GM21367 (cell line): ENCODE measurements at regions not wholly inside any gene's neighbourhood (a gene's known extent, or its start where the extent isn't known, plus 50 kb on each side); places are given as distances from the start of the nearest gene placed in this dataset.

Experiments used
- ATAC-seq: cut with Tn5 transposase; IDR thresholded peaks from one replicate; pipeline ENCODE4 v1.9.1; 2021; ENCODE audit not compliant: unreplicated experiment

DNA sequence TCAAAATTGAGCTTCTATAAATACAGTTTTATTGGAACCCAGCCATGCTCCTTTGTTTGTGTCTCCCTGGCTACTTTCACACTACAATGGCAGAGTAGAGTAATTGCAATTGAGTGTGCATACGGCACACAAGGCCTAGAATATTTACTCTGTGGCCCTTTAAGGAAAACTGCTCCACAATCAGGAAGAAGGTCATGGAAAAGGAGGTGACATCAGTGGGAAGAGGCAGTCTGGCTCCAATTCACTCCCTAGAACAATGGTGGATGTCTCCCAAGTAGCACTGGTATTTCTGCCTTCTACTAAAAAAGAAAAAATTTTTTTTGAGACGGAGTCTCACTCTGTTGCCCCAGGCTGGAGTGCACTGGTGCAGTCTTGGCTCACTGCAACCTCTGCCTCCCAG lies 51.3 kb downstream of the KRTAP19-8 start:
- ATAC-seq = no peak

DNA sequence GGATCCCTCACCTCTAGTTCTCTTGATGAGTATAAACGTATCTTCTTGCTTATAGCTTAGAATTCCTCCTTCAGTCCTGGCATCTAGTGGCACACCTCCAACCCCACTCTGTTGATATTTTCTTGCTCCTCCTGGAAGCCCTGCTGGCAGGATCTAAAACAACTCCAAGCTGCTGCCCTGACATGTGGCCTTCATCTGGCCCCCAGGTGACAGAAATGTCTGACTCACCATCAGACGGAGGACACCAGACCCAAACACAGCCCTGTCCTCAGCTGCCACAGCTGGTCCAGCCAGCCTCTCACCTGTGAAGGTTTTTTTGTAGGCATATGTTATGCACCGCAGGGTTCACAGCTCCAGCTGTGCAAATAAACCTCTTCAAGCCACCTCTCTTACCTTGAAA lies 53.4 kb downstream of the KRTAP19-8 start:
- no peak for ATAC-seq

DNA sequence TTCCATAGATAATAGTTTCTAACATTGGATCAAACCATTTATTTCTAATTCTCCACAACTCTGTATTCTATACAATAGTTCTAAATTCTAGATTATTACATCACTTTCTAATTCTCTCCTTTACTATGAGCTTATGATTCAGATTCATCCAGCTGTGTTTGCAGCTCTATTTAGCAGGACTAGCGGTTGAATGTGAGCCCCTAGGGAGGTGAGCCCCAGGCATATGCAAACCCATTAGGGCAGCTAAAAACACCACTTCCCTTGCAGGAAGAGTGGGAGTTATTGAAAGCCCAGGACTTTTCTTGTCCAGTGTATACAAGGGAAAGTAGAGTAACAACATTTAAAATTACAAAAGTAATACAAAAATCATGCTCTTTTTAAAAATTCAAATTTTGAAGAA lies 56.9 kb downstream of the KRTAP19-8 start:
- peak; percentile 71 for ATAC-seq

DNA sequence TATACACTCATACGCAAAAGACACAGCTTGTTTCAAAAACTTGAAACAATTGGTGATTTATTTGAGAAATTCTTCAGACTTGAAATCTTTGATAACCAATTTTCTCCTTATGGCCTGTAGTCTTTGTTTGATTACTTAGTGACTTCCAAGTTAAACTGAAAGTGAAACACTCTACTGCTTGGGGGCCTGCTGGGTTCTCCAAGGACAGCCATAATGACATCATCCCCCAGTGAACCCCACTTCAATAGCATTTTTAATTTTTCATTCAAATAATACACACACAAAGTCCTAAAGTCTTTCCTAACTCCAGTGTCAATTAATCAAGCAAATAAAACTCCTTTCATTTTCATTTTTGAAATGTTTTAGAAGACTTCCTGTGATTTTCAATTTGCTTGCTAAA lies 59.2 kb downstream of the KRTAP19-8 start:
- peak; percentile 61 for ATAC-seq

DNA sequence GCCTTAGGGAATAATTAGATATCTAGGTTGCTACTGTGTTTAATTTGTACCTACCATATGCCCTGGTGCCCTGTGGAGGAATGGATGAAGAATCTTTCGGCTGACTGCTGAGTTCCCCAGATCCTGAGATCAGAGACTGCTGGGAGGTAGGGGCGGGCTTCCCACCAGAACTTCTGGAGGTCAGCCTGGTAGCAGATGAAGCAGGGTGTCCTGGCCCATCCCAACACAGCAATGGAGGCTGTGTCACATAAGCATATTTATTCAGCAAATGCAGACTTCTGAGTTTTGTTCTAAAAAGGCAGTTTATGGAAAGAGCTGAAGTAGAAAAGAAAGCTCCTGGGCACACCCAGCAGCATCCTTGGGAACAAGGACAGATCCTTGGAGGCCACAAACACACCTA lies 74.0 kb downstream of the KRTAP19-8 start:
- no peak for ATAC-seq

DNA sequence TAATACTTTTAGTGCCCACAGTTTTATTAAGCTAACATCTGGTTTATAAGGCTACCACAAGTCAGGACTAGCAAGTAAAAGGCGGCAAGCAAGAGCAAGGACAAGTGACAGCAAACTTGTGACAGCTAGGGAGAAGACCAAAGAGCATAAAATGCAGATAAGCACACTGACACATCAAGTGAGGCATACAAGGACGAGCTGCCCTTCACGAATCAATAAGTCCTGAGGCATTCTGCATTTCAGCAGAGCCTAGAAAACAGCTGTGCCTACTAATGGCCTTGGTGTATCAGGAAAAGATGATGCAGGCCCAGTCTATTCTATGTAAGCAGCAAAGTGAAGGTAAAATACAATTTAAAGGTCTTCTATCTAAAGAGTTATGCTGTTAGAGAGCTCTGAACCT lies 74.8 kb downstream of the KRTAP19-8 start:
- ATAC-seq = no peak

DNA sequence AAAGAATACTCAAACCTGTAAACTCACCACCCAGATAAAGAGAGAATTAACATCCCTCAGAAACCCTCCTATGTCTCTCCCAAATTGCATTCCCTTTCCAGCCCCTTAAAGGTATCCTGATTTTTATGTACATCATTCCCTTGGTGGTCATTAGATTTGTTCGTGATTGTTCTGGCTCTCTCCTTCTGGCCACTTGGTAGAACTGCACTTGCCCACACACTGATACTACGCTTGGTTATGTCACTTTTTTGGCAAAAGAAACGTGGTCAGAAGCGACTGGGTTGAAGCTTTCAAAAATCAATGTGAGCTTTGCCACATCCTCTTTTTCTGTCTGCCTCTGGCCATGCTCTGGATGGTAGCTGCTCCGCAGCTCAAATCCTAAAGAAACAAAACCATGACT lies 76.3 kb downstream of the KRTAP19-8 start:
- ATAC-seq = no peak

DNA sequence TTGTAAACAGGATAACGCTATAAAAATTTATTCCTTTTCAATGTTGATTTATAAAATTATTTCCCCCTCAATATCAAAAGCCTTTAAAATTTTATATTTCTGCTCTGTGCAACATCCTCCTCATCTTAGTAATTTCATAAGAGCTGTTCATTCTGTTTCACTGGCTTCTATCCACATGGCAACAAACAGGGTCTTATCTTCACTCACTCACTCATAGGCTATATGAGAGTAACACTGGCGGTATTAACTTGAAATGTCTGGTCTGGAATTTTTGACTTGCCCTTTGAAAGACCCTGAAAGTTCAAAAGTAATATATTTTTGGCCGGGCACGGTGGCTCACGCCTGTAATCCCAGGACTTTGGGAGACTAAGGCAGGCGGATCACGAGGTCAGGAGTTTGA lies 77.4 kb upstream of the KRTAP11-1 start:
- ATAC-seq = no peak

DNA sequence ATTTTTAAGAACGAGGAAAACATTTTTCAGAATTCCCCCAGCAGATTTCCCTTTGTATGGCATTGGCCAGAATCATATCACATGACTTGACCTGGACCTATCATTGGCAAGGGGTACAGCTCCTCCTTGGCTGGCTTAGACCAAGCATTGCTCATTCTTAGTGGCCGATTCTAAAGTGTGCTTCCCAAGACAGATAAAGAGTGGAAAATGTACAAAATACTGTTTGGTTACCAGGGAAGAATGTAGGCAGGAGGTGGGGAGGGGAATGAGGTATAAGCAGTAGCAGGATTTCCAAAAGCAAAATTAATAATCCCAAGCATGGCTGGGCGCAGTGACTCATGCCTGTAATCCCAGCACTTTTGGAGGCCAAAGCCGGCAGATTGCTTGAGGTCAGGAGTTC lies 75.6 kb upstream of the KRTAP11-1 start:
- ATAC-seq = no peak

DNA sequence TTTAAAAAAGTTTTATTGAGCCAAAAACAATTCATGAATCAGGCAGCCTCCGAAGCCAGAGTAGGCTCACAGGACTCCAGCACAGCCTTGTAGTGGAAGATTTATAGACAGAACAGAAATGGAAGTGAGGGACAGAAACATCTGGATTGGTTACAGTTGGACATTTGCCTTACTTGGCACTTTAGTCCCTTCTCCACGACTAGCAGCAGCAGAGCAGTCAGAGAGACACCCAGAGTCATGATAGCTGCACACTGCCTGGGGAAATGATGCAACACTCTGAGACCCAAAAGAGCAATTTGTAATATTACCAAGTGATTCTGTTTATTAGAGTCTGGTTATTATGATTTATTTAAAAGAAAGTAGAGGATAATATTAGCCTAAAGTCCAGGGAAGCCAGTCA lies 72.2 kb upstream of the KRTAP11-1 start:
- no peak for ATAC-seq

DNA sequence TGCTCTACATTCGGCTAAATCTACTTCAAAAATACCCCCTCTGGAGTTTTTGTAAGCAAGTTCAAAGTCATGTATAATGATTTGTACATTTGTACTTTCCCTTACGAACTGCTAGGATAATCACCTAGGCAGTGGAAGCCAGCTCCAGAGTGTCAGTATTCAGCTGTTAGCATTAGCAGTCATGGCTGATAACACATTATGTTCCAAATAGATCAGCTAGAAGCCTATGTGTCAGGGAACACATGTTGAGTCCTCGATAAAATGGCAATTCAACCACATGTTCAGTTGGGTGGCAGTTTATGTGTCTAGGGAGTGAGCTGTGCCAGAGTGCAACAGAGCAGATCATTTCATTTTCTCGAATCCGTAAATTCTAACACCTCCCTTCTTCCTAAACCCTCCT lies 65.8 kb upstream of the KRTAP11-1 start:
- ATAC-seq = no peak

DNA sequence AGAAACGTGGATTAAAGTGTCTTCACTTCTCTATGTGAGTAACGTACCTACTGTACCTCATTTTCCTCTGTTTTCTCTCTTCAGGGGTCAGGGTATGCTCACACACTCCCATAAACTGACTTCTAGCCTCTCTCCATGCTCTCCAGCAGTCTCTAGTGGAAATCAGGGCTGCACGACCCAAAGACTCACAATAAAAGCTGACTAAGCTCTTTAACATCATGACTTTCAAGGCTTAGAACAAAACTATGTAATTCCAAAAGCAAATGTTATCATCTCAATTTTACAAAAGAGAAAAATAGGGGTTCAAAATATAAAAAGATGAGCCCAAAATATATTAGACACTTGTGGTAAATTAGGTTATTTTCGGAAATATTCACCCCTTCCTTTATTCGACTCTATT lies 62.5 kb upstream of the KRTAP11-1 start:
- ATAC-seq = no peak

DNA sequence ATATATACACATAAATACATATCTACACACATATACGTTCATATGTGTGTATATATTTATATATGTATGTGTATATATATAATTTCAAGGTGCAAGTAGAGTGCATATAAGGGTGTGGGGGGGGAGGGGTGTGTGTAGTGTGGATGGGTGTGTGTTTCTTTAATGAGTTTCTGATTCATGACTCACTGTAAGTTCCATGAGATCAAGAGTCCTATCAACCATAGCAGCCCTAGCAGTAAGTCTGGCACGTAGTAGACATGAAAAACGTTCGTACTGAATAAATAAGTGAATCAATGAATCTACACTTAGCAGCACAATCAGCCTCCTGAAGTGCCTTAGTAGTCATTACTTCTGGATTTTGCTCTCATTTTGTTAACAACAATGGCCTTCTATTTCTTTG lies 61.9 kb upstream of the KRTAP11-1 start:
- no peak for ATAC-seq

DNA sequence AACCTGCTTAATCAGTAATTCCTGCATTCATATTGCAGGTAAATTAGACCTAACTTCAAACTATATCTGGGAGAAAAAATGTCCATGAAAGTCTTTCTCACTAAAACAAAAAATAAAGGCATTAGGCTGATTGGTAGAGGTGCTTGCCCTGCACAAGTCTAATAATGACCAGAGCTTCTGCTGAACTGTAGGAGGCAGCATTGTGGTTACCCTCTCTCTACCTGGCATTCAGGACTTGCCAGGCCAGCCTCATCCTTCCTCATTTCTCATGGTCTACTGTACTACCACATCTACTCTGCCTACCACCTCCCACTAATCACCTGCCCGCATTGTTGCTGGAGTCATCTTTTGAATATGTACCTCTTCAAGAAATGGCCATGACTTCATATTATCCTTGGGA lies 60.8 kb upstream of the KRTAP11-1 start:
- no peak for ATAC-seq

DNA sequence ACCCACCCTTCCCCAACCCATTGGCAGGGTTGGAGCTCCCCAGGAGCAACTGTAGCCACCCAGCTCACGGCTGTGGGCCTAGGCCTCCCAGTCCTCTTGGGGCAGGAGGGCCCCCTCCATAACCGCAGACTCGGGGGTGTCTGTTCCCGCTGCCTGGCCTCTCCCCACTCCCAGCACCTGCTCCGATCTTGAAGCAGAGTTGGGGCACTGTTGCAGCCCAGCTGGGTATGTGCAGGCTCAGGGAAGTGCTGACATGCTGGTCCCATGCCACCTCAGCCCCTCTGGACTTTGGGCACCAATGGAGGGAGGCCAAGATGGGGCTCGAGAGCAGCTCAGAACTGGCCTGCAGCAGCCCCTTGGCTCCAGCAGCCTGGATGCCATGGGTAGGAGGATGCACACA lies 54.8 kb upstream of the KRTAP11-1 start:
- no peak for ATAC-seq

DNA sequence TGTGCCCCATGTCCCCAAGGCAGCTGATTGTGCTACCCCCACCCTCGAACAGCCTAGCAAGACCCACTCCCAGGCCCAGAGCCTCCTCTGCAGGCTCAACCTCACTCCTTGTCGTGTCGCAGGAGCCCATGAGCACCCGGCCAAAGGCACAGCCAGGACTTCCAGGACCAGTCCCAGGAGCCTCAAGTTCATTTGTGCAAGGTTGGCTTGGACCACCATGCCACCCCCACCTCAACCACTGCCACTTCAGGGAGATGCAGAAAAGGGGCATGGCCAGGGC lies 54.4 kb upstream of the KRTAP11-1 start:
- no peak for ATAC-seq

DNA sequence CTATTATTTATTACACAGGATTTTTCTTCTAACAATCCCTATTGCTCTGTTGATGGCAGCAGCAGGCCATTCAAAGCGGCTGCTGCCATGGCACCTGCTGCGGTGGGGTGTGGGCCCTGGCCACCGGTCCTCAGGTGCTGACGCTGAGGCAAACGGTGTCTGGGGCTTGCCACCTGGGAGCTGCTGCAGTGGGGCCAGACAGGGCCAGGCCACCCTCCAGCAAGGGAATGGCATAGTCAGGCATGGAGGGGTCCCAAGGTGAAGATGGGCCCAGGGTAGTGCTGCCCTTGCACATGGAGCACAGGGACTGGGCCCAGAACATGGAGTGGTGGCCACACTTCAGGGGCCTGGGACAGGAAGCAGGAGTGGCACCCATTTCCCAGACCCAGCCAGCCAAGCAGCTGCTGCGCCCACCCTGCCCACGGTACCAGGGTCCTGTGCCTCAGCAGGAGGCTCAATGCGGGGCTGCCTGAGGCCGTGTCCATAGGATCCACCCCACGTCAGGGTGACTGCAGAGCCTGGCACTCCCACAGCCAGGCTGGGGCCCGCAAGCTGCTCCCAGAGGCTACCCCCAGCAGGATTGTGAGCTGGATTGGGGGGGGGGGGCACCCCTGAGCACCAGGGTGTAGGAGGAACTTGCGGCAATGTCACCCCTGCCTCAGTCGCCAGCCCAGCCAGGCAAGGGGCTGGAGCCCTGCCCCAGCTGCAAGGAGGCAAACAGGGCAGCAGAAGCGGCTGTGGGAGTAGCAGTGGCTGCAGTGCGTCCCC lies 53.9 kb upstream of the KRTAP11-1 start:
- no peak for ATAC-seq

DNA sequence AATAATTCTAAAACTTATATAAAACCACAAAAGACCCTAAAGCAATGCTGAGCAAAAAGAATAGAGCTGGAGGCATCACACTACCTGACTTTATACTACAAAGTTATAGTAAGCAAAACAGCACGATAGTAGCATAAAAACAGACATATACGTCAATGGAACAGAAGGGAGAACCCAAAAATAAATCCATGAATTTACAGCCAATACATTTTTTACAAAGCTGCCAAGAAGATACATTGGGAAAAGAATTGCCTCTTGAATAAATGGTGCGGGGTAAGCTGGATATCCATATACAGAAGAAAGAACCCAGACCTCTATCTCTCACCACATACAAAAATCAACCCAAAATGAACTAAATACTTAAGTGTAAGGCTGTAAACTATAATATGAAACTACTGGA lies 51.3 kb upstream of the KRTAP11-1 start:
- ATAC-seq = no peak
